Activated T-helper 2 cell treated with anti-CD3 and anti-CD28 coated beads, Interferon-gamma antibody, Interleukin-2, Interleukin-4, amounts not matched to agents 10 μg/mL and 5 μg/mL and 100 μg/mL, durations not matched to agents 14 hours and 24 hours and 36 hours (primary cell): ENCODE measurements at regions not wholly inside any gene's neighbourhood (a gene's known extent, or its start where the extent isn't known, plus 50 kb on each side); places are given as distances from the start of the nearest gene placed in this dataset.
A peak's percentile ranks its signal among the peaks of the same experiment; 100 is the strongest.

ENCODE experiments used
- DNase-seq: peaks from one replicate; pipeline ENCODE4 v3.0.0; 2021; ENCODE audit warnings: low spot score
- H3K27ac Mint-ChIP-seq: one replicate; pipeline ENCODE4 v1.8.0; 2021; ENCODE audit warnings: mixed read lengths
- H3K27me3 Mint-ChIP-seq: one replicate; pipeline ENCODE4 v1.8.0; 2021; ENCODE audit warnings: low read depth, mixed read lengths
- H3K36me3 Mint-ChIP-seq: one replicate; pipeline ENCODE4 v1.8.0; 2021; ENCODE audit warnings: low read depth, mixed read lengths
- H3K4me1 Mint-ChIP-seq: one replicate; pipeline ENCODE4 v1.8.0; 2021; ENCODE audit warnings: low read depth, mixed read lengths
- H3K4me3 Mint-ChIP-seq: one replicate; pipeline ENCODE4 v1.8.0; 2021; ENCODE audit warnings: low read depth, mild to moderate bottlenecking, moderate library complexity, mixed read lengths
- H3K9me3 Mint-ChIP-seq: one replicate; pipeline ENCODE4 v1.8.0; 2021; ENCODE audit warnings: mixed read lengths
- intact Hi-C: fragments of 100-400 bp; cut with micrococcal nuclease; formaldehyde crosslinking; loops from one replicate; pipeline ENCODE4 v1.15.1; 2023

- Mint-ChIP-seq H3K4me1 (peaks cover 15% of the 10 kb centered on the region), H3K9me3 (no peaks in the 10 kb centered on the region), H3K36me3 (no peaks in the 10 kb centered on the region), H3K4me3 (no peak overlapping the region), H3K27me3 (peaks cover 1% of the 10 kb centered on the region), H3K27ac (no peak overlapping the region)
- intact Hi-C loops = loop anchor here (5.0 kb wide), 1 partner anchor 158 kb away; the partner anchor contains the start of gene CDC42EP3
- DNase-seq = no peak
Measured at GRCh38 chr2:37829616-37830395, 95.3 kb upstream of the RMDN2 start.

DNA sequence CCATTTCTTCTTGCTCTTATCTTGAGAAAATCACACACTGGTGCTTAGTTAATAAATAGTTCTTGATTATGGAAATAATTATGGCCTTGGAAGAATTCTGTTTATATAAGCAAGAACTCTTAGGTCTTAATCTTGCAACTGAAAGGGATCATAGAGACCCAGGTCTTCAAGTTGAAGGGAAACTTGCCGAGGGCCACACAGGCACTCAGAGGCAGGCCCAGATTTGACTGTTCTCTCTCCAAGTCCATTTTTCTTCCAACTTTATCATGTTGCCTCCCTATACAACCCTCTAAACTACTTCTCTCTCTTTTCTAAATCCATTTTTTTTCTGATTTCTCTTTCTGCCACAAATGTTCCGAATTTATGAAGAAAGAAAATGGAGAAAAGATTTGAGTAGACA lies 94.5 kb upstream of the RMDN2 start:
- intact Hi-C loops = loop anchor here (5.0 kb wide), 1 partner anchor 158 kb away; the partner anchor contains the start of gene CDC42EP3
- DNase-seq = no peak
- H3K36me3 Mint-ChIP-seq = no peaks in the 10 kb centered on the region
- peaks cover 15% of the 10 kb centered on the region for H3K4me1 Mint-ChIP-seq
- H3K27me3 Mint-ChIP-seq = peaks cover 1% of the 10 kb centered on the region
- no peak overlapping the region for H3K4me3 Mint-ChIP-seq
- no peak overlapping the region for H3K27ac Mint-ChIP-seq
- H3K9me3 Mint-ChIP-seq = no peaks in the 10 kb centered on the region

DNA sequence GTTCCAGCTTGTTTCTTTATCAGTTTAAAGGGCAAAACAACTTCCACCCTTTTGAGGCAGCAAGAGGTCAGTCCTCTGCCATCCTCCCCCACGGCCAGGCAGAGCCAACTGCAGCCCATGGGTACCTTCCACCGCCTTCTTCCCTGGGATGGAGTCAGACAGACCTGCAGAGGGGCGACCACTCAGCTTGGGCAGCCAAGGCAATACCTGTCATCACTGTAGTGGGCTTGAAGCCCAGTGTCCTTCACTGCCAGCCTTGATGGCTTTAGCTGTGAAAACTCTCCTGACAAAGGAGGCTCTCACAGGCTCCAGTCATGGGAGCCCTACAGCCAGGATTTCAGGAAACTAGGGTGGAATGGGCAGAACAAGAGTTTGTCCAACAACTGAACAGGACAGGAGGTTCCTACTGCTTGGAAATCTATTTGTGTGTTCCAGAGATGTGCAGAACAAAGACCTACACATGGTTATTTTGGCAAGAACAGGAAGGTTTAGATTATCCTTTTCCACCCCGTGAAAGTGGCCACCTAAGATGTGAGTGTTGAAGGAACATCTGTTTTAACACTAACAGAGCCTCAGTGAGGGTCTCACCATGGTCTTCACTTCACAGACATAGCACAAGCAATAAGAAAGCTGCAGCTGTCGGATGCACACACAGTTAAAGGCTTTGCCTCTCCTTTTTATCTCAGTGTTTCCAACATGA lies 93.9 kb upstream of the RMDN2 start:
- DNase-seq = no peak
- Mint-ChIP-seq H3K9me3 (no peaks in the 10 kb centered on the region), H3K4me3 (no peak overlapping the region), H3K4me1 (peaks cover 15% of the 10 kb centered on the region), H3K36me3 (no peaks in the 10 kb centered on the region), H3K27me3 (peaks cover 1% of the 10 kb centered on the region), H3K27ac (no peak overlapping the region)
- intact Hi-C loops = loop anchor here (5.0 kb wide), 1 partner anchor 159 kb away; the partner anchor contains the start of gene CDC42EP3

- no peaks in the 10 kb centered on the region for H3K9me3 Mint-ChIP-seq
- H3K36me3 Mint-ChIP-seq = no peaks in the 10 kb centered on the region
- peaks cover 21% of the 10 kb centered on the region for H3K4me1 Mint-ChIP-seq
- intact Hi-C loops = loop anchor here (1.0 to 5.0 kb wide), 5 partner anchors 45 to 436 kb away; partner anchors contain the start of gene CDC42EP3
- peaks cover 1% of the 10 kb centered on the region for H3K27me3 Mint-ChIP-seq
- DNase-seq = peak; percentile 55
- H3K27ac Mint-ChIP-seq = no peak overlapping the region
- H3K4me3 Mint-ChIP-seq = no peak overlapping the region
Measured at GRCh38 chr2:37832590-37833197, 92.4 kb upstream of the RMDN2 start.

- H3K4me3 Mint-ChIP-seq = no peak overlapping the region
- no peak for DNase-seq
- no peak overlapping the region for H3K27ac Mint-ChIP-seq
Measured at GRCh38 chr2:37833423-37833822, 91.7 kb upstream of the RMDN2 start.

DNA sequence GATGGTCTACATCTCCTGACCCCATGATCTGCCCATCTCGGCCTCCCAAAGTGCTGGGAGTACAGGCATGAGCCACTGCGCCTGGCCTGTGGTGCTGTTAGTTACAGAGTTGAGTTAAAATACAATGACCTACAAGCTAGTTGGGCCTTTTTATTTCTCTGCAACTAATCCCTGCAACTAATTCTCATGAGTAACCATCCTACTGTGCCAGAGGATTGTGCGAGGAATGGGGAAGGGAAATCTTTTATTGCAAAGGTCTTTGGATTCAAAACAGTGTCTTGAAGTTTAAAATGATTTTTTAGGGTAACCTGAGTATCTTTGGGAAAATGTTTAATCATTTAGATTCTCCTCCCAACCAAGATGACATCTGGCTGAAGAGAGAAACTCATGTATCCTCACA lies 88.8 kb upstream of the RMDN2 start:
- DNase-seq = no peak
- peaks cover 19% of the 10 kb centered on the region for H3K4me1 Mint-ChIP-seq
- intact Hi-C loops = no loop called here
- no peak overlapping the region for H3K4me3 Mint-ChIP-seq
- H3K9me3 Mint-ChIP-seq = no peaks in the 10 kb centered on the region
- no peaks in the 10 kb centered on the region for H3K36me3 Mint-ChIP-seq
- peaks cover 1% of the 10 kb centered on the region for H3K27me3 Mint-ChIP-seq
- no peak overlapping the region for H3K27ac Mint-ChIP-seq

More at GRCh38 chr2:37833423-37833822, 91.7 kb upstream of the RMDN2 start:
- Mint-ChIP-seq H3K27me3 (peaks cover 1% of the 10 kb centered on the region), H3K9me3 (no peaks in the 10 kb centered on the region), H3K4me1 (peaks cover 21% of the 10 kb centered on the region), H3K36me3 (no peaks in the 10 kb centered on the region)
- intact Hi-C loops = loop anchor here (1.0 to 5.0 kb wide), 2 partner anchors 44 to 161 kb away; partner anchors contain the start of gene CDC42EP3

DNA sequence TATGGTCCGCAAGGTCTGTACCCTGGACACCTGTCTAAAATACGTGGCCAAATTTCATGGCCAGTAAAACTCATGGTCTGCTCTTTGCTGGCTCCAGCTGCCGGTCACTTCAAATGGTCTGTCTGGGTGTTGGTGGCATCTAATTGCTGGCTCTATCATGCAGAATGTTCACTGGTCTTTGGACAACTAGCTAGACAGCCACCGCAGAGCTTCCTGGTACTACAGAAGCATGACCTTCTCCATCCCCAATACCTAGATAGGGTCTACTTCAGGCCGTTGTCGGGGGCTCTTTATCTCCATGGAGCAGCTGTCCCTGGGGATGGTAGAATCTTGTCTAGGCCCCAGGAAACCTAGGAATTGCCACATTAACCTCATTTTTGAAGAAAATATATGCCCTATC lies 88.4 kb upstream of the RMDN2 start:
- H3K27me3 Mint-ChIP-seq = peaks cover 1% of the 10 kb centered on the region
- H3K4me3 Mint-ChIP-seq = no peak overlapping the region
- no peak for DNase-seq
- intact Hi-C loops = no loop called here
- H3K36me3 Mint-ChIP-seq = no peaks in the 10 kb centered on the region
- peaks cover 19% of the 10 kb centered on the region for H3K4me1 Mint-ChIP-seq
- H3K9me3 Mint-ChIP-seq = no peaks in the 10 kb centered on the region
- H3K27ac Mint-ChIP-seq = no peak overlapping the region

GRCh38 chr2:37837628-37838328 lies 87.3 kb upstream of the RMDN2 start:
- Mint-ChIP-seq H3K27ac (no peak overlapping the region), H3K27me3 (peaks cover 8% of the 10 kb centered on the region), H3K4me1 (peaks cover 15% of the 10 kb centered on the region), H3K4me3 (no peak overlapping the region), H3K36me3 (no peaks in the 10 kb centered on the region), H3K9me3 (no peaks in the 10 kb centered on the region)
- DNase-seq = no peak
- intact Hi-C loops = no loop called here

DNA sequence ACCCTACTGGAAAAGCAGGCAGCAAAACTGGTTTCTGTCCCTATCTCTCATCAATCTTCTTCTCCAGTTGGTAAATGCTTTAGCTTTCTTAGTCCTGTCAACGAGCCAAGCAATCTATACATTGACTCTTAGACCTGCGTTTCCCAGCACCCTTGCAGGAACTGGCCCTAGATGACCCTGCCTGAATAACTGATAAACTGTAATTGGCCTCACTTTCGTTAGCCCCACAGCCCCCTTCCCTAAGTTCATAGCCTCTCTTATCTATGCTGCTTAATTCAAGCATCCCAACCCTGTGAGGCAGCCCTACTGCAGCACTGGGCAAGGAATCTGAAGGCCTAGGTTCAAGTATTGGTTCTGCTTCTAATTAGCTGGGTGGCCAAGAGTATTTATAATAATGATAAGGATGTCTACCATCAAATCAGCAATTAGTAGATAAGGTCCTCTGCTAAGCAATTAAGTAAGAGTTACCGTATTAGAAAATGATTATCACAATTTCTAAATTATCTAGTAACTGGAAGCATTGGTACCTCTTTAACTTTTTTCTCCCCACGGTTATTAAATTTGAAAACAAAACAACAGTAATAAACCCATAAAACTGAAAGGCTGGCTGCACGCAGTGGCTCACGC lies 86.4 kb upstream of the RMDN2 start:
- DNase-seq = no peak
- no peak overlapping the region for H3K27ac Mint-ChIP-seq
- H3K27me3 Mint-ChIP-seq = peaks cover 13% of the 10 kb centered on the region
- intact Hi-C loops = no loop called here
- no peak overlapping the region for H3K4me3 Mint-ChIP-seq
- H3K9me3 Mint-ChIP-seq = no peaks in the 10 kb centered on the region
- H3K36me3 Mint-ChIP-seq = no peaks in the 10 kb centered on the region
- peaks cover 6% of the 10 kb centered on the region for H3K4me1 Mint-ChIP-seq

DNA sequence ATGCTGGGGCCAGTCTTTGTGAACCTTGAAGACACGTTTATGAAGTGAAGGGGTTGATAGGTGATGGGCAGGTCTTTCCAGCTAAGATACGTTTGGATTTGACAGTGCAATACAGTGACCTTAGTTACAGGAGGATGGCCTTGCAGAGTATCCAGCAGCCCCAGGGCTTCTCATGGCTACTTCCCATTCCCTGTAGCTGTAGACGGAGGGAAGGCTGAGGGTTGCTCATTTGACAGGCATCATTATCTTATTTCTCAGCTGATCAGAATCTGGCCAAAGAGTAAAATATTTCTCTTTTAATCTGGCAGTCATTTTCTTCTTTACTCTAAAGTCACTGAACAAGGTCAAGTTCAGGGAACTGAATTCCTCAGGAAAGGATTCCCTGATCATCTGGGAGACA lies 85.1 kb upstream of the RMDN2 start:
- no peak overlapping the region for H3K27ac Mint-ChIP-seq
- H3K27me3 Mint-ChIP-seq = peaks cover 21% of the 10 kb centered on the region
- intact Hi-C loops = no loop called here
- no peak overlapping the region for H3K4me3 Mint-ChIP-seq
- DNase-seq = no peak
- no peaks in the 10 kb centered on the region for H3K36me3 Mint-ChIP-seq
- H3K9me3 Mint-ChIP-seq = no peaks in the 10 kb centered on the region
- peaks cover 6% of the 10 kb centered on the region for H3K4me1 Mint-ChIP-seq

- Mint-ChIP-seq H3K36me3 (no peaks in the 10 kb centered on the region), H3K27ac (no peak overlapping the region), H3K4me3 (no peak overlapping the region), H3K4me1 (no peaks in the 10 kb centered on the region), H3K27me3 (peaks cover 22% of the 10 kb centered on the region), H3K9me3 (no peaks in the 10 kb centered on the region)
- DNase-seq = no peak
- intact Hi-C loops = no loop called here
Measured at GRCh38 chr2:37842732-37843440, 82.2 kb upstream of the RMDN2 start.

DNA sequence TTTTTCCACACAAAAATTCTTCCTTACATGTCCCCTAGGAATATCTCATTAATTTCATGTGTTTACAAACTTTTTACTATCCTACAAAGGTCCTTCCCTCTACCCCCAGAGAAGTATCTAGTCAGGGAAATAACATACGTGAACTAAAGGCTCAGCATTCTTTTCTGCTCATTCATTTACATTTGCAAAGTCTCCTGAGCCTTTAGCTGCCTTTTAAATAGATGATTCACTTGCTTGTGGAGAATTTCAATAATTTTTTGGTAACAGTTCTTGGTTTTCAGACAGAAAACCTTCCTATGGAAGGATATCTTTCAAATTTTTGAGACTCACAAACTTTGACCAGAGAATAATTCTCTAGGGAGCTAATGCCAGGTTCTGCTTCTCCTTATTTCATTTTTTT lies 81.5 kb upstream of the RMDN2 start:
- intact Hi-C loops = no loop called here
- H3K36me3 Mint-ChIP-seq = no peaks in the 10 kb centered on the region
- no peaks in the 10 kb centered on the region for H3K9me3 Mint-ChIP-seq
- DNase-seq = no peak
- H3K27ac Mint-ChIP-seq = no peak overlapping the region
- peaks cover 22% of the 10 kb centered on the region for H3K27me3 Mint-ChIP-seq
- no peaks in the 10 kb centered on the region for H3K4me1 Mint-ChIP-seq
- H3K4me3 Mint-ChIP-seq = no peak overlapping the region
